Thoracic aorta (tissue), 2 donors: ENCODE measurements at regions not wholly inside any gene's neighbourhood (a gene's known extent, or its start where the extent isn't known, plus 50 kb on each side); places are given as distances from the start of the nearest gene placed in this dataset.

ENCODE experiments used
- ATAC-seq: fragments of 150-250 bp; one replicate; pipeline ENCODE4 v1.8.0; 2017; ENCODE audit warnings: low read depth; ENCODE audit not compliant: insufficient number of reproducible peaks, low FRiP score
- DNase-seq: peaks from one replicate; pipeline ENCODE4 v3.0.0-alpha.2; 2020; ENCODE audit warnings: low spot score
- H3K27ac ChIP-seq, 2 donors: fragments of 200-600 bp; sonication (generic); 1 replicate in 1 of 2; 2 replicates in 1 of 2; pipeline ENCODE4 v1.5.1; 2016; ENCODE audit warnings: mild to moderate bottlenecking in 2 of 2, moderate library complexity in 2 of 2
- H3K27me3 ChIP-seq: fragments of 200-600 bp; sonication (generic); replicated peaks from 2 replicates; pipeline ENCODE4 v1.6.0; 2016; ENCODE audit warnings: mild to moderate bottlenecking; ENCODE audit not compliant: insufficient read depth
- H3K36me3 ChIP-seq: fragments of 200-600 bp; sonication (generic); one replicate; pipeline ENCODE4 v1.5.1; 2016
- H3K4me1 ChIP-seq, 2 donors: fragments of 200-600 bp; sonication (generic); 1 replicate in 1 of 2; 2 replicates in 1 of 2; pipeline versions ENCODE4 v1.5.1 to v1.6.0; 2016; ENCODE audit warnings: low read depth in 2 of 2, mild to moderate bottlenecking in 1 of 2; ENCODE audit not compliant: control insufficient read depth in 1 of 2
- H3K4me3 ChIP-seq: fragments of 200-600 bp; sonication (generic); 2 replicates; pipeline ENCODE4 v1.5.1; 2016; ENCODE audit warnings: mild to moderate bottlenecking
- H3K9me3 ChIP-seq: fragments of 200-600 bp; sonication (generic); 2 replicates; pipeline ENCODE4 v1.5.1; 2016
- TF ChIP-seq, protein P1 (sequence below): fragments of 200-600 bp; sonication (generic); IDR thresholded peaks from one replicate; pipeline ENCODE4 v1.5.1; 2019; ENCODE audit warnings: antibody characterized with exemption

DNA sequence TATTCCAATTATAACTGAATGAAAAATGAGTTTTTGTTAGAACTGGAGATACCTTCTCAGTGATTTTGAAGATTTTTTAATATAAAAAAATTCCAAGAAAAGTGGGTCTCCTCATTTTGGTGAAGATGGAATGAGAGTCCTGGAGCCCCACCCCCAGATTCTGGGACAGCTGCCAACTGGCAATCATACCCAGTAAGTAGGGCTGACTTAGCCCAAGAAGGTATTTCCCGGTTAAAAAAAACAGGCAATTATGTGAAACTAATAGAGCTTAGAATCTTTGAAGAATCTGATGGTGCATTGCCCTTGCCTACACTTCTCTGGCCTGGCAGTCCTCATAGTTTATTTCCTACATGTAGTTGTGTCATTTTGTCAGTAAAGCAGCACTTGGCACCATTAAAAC is 52.8 kb upstream of the VWDE start:
- Histone ChIP-seq H3K9me3 (no peaks in the 10 kb centered on the region), H3K27ac (no peak overlapping the region), H3K4me3 (no peak overlapping the region), H3K36me3 (no peaks in the 10 kb centered on the region), H3K27me3 (no peaks in the 10 kb centered on the region), H3K4me1 (no peaks in the 10 kb centered on the region)
- ATAC-seq = no peak
- no peak for DNase-seq
- TF ChIP-seq, protein P1, sequence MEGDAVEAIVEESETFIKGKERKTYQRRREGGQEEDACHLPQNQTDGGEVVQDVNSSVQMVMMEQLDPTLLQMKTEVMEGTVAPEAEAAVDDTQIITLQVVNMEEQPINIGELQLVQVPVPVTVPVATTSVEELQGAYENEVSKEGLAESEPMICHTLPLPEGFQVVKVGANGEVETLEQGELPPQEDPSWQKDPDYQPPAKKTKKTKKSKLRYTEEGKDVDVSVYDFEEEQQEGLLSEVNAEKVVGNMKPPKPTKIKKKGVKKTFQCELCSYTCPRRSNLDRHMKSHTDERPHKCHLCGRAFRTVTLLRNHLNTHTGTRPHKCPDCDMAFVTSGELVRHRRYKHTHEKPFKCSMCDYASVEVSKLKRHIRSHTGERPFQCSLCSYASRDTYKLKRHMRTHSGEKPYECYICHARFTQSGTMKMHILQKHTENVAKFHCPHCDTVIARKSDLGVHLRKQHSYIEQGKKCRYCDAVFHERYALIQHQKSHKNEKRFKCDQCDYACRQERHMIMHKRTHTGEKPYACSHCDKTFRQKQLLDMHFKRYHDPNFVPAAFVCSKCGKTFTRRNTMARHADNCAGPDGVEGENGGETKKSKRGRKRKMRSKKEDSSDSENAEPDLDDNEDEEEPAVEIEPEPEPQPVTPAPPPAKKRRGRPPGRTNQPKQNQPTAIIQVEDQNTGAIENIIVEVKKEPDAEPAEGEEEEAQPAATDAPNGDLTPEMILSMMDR = no peak

DNA sequence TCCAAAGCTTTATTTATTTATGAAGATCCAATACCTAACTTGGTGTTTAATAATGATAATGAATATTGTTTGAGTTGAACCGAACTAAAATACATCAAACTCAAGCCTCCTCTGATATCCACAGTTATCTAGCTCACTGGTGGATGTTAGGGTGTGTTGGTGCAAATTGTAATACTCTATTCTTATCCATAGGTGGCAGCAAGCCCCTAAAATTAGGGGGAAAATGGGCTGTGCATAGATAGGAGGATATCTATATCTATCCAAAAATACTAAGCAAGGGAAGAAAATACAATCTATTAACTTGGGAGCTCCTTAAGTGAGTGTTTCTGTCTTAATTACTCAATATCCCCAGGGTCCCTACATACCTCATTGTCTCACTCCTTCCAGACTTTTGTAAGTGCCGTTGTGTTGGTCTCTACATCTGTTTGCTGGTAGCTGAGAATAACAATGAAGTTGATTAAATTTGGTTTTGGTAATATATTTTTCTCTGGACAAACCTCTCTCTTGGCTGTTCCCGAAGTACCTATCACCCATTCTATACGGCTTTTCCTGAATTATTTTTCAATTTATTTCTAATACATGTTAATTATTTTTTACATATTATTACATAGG is 55.0 kb upstream of the VWDE start:
- Histone ChIP-seq H3K27me3 (no peaks in the 10 kb centered on the region), H3K27ac (no peak overlapping the region), H3K4me3 (no peak overlapping the region), H3K4me1 (no peaks in the 10 kb centered on the region), H3K36me3 (no peaks in the 10 kb centered on the region), H3K9me3 (no peaks in the 10 kb centered on the region)
- no peak for ATAC-seq
- TF ChIP-seq, protein P1 = no peak
- DNase-seq = no peak

DNA sequence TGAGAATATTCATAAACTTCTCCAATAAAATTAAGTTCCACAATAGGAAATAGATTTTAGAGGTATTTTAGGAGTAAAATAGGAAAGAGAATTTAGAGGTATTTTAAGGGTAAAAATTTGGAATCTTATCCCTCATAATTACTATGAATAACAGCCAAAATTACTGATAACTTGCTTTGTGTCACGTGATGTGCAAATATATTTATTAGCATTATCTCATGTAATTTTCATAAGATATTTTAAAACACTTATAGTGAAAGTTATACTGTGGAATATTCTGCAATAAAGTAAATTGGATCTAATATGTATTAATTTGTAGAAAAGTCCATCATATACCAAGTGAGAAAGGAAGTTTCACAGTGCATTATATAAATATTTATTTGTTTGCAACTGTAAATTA is 64.2 kb upstream of the VWDE start:
- H3K27ac ChIP-seq = no peak overlapping the region
- H3K9me3 ChIP-seq = no peaks in the 10 kb centered on the region
- no peaks in the 10 kb centered on the region for H3K36me3 ChIP-seq
- H3K27me3 ChIP-seq = no peaks in the 10 kb centered on the region
- no peak overlapping the region for H3K4me3 ChIP-seq
- ATAC-seq (no peak), DNase-seq (no peak)
- TF ChIP-seq, protein P1 = no peak
- no peaks in the 10 kb centered on the region for H3K4me1 ChIP-seq

DNA sequence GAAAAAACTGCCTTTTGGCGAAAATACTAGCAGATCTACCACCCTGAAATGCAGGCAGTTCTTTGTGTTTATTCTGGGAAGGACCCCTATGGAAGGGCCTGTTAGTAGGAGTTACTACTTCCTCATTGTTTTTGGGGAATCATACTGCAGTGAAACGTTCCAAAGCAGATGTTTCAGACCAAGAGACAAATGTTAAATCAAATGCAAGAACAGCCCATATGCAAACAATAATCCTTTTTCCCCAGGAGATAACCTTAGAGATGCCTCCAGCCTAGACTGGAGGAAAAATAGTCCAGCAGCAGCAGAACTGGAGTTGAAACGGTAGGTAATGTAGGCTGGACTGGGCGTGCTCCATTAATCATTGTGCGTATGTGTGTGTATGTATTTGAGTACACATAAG is 65.9 kb upstream of the VWDE start:
- ATAC-seq (no peak), DNase-seq (no peak)
- Histone ChIP-seq H3K9me3 (no peaks in the 10 kb centered on the region), H3K27ac (no peak overlapping the region), H3K4me3 (no peak overlapping the region), H3K4me1 (no peaks in the 10 kb centered on the region), H3K27me3 (no peaks in the 10 kb centered on the region), H3K36me3 (no peaks in the 10 kb centered on the region)
- TF ChIP-seq, protein P1 = no peak

DNA sequence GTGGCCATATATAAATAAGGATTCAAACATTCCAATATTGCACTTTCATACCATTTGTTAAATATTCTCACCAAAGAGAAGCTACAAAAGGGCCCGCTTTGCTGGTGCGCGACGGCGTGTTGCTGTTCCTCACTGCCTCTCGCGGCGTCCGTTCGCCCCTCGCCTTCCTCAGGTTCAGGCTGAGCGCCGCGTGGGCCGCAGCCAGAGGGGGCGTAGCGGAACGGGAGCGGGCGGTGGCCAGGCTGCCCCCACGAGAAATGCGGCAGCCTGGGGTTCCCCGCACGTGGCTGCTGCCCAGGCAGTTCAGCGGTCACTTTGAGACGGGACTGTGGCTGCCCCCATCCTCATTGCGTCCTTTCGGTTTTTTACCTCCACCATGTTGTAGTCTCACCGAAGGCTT is 67.3 kb upstream of the VWDE start:
- no peak for ATAC-seq
- Histone ChIP-seq H3K4me3 (no peak overlapping the region), H3K27ac (no peak overlapping the region), H3K9me3 (no peaks in the 10 kb centered on the region), H3K36me3 (no peaks in the 10 kb centered on the region), H3K27me3 (no peaks in the 10 kb centered on the region), H3K4me1 (no peaks in the 10 kb centered on the region)
- no peak for DNase-seq
- TF ChIP-seq, protein P1 = no peak
